IMR-90 (cell line): ENCODE measurements at regions not wholly inside any gene's neighbourhood (a gene's known extent, or its start where the extent isn't known, plus 50 kb on each side); places are given as distances from the start of the nearest gene placed in this dataset.

Experiments
- ATAC-seq: fragments of 200-7000 bp; cut with Tn5 transposase; 2 replicates; pipeline ENCODE4 v1.9.1; 2020; ENCODE audit warnings: low read depth, mild to moderate bottlenecking, moderate library complexity
- BruUV-seq: library from RNA; stranded (reverse); fragments of 400-500 nt; replicated peaks from 2 replicates; lab custom pipeline; 2021; lab: Mats Ljungman, UMichigan
- CTCF ChIA-PET: fragments of 300-600 bp; formaldehyde crosslinking; extraction: SDS; loops from one replicate; lab custom pipeline; 2021; ENCODE audit warnings: antibody characterized with exemption; lab: Yijun Ruan, JAX
- POLR2A ChIA-PET: fragments of 300-600 bp; sonication (Branson Sonifier 250); formaldehyde crosslinking; loops from one replicate; lab custom pipeline; 2022; ENCODE audit warnings: antibody characterized with exemption; ENCODE audit not compliant: unreplicated experiment; lab: Charles Lee
- DNase-seq: peaks from one replicate; pipeline ENCODE4 v3.0.0; 2013
- H2AFZ ChIP-seq: replicated peaks from 2 replicates; pipeline ENCODE3; 2013; ENCODE audit warnings: low read length, mild to moderate bottlenecking; ENCODE audit not compliant: poor library complexity
- H2AK5ac ChIP-seq: 2 replicates; pipeline ENCODE4 v1.6.1; 2013; ENCODE audit warnings: low read depth, low read length, inconsistent platforms
- H2AK9ac ChIP-seq: replicated peaks from 2 replicates; pipeline ENCODE3; 2013; ENCODE audit warnings: mild to moderate bottlenecking, low read depth, low read length, moderate library complexity; ENCODE audit not compliant: poor library complexity
- H2BK120ac ChIP-seq: 2 replicates; pipeline ENCODE4 v1.6.1; 2013; ENCODE audit warnings: low read depth, low read length, inconsistent platforms
- H2BK15ac ChIP-seq: 3 replicates; pipeline ENCODE4 v1.6.1; 2013; ENCODE audit warnings: low read depth, low read length, inconsistent platforms
- H2BK20ac ChIP-seq: 2 replicates; pipeline ENCODE4 v1.6.1; 2013; ENCODE audit warnings: low read depth, mild to moderate bottlenecking, inconsistent platforms, low read length, moderate library complexity
- H2BK5ac ChIP-seq: 2 replicates; pipeline ENCODE4 v1.6.1; 2013; ENCODE audit warnings: mild to moderate bottlenecking, low read depth, low read length, inconsistent platforms; ENCODE audit not compliant: poor library complexity, severe bottlenecking
- H3K14ac ChIP-seq: replicated peaks from 2 replicates; pipeline ENCODE4 v1.6.1; 2013; ENCODE audit warnings: low read depth, low read length, inconsistent platforms
- H3K18ac ChIP-seq: 2 replicates; pipeline ENCODE4 v1.6.1; 2013; ENCODE audit warnings: low read depth, low read length, control low read depth
- H3K23ac ChIP-seq: 2 replicates; pipeline ENCODE4 v1.6.1; 2013; ENCODE audit warnings: low read depth, low read length, inconsistent platforms
- H3K27ac ChIP-seq: 2 replicates; pipeline ENCODE4 v1.5.1; 2013; ENCODE audit warnings: mild to moderate bottlenecking, control low read depth, low read length; ENCODE audit not compliant: insufficient read depth
- H3K27me3 ChIP-seq: 2 replicates; pipeline ENCODE4 v1.6.1; 2013; ENCODE audit warnings: low read length; ENCODE audit not compliant: control insufficient read depth, insufficient read depth
- H3K36me3 ChIP-seq: 2 replicates; pipeline ENCODE4 v1.6.1; 2013; ENCODE audit warnings: low read length, mixed read lengths; ENCODE audit not compliant: control insufficient read depth, insufficient read depth
- H3K4ac ChIP-seq: 2 replicates; pipeline ENCODE4 v1.6.1; 2013; ENCODE audit warnings: low read depth, low read length, inconsistent platforms
- H3K4me1 ChIP-seq: 2 replicates; pipeline ENCODE4 v1.6.1; 2013; ENCODE audit warnings: low read length, mixed read lengths; ENCODE audit not compliant: control insufficient read depth, insufficient read depth
- H3K4me2 ChIP-seq: 2 replicates; pipeline ENCODE4 v1.6.1; 2013; ENCODE audit warnings: low read depth, mild to moderate bottlenecking, control low read depth, low read length, moderate library complexity
- H3K4me3 ChIP-seq: 2 replicates; pipeline ENCODE4 v1.5.1; 2013; ENCODE audit warnings: low read depth, mild to moderate bottlenecking, control low read depth, low read length, moderate library complexity; ENCODE audit not compliant: insufficient read depth
- H3K56ac ChIP-seq: 2 replicates; pipeline ENCODE4 v1.6.1; 2013; ENCODE audit warnings: low read length, inconsistent platforms; ENCODE audit not compliant: insufficient read depth; ENCODE audit errors: extremely low read depth
- H3K79me1 ChIP-seq, 2 experiments: 2 replicates each; pipeline ENCODE4 v1.6.1; 2013; ENCODE audit warnings: low read length in 2 of 2, inconsistent platforms in 1 of 2, low read depth in 1 of 2
- H3K9ac ChIP-seq: 2 replicates; pipeline ENCODE4 v1.6.1; 2013; ENCODE audit warnings: low read depth, low read length, control low read depth
- H3K9me1 ChIP-seq: 2 replicates; pipeline ENCODE4 v1.6.1; 2013; ENCODE audit warnings: low read length, inconsistent platforms; ENCODE audit not compliant: insufficient read depth
- H3K9me3 ChIP-seq: 2 replicates; pipeline ENCODE4 v1.6.1; 2013; ENCODE audit warnings: low read length; ENCODE audit not compliant: control insufficient read depth, insufficient read depth
- H4K20me1 ChIP-seq: 2 replicates; pipeline ENCODE4 v1.6.1; 2013; ENCODE audit warnings: low read length, inconsistent platforms; ENCODE audit not compliant: insufficient read depth
- H4K5ac ChIP-seq: 2 replicates; pipeline ENCODE4 v1.6.1; 2013; ENCODE audit warnings: mild to moderate bottlenecking, low read depth, low read length, control low read depth
- H4K8ac ChIP-seq, 2 experiments: 2 replicates each; pipeline ENCODE4 v1.6.1; 2013; ENCODE audit warnings: low read depth in 2 of 2, low read length in 2 of 2, control low read depth in 1 of 2, inconsistent platforms in 1 of 2
- H4K91ac ChIP-seq: 2 replicates; pipeline ENCODE4 v1.6.1; 2013; ENCODE audit warnings: low read depth, low read length, inconsistent platforms; ENCODE audit not compliant: insufficient read depth
- BHLHE40 ChIP-seq: fragments of 150-350 bp; IDR thresholded peaks from 2 replicates; pipeline ENCODE4 v1.6.1; 2016; ENCODE audit warnings: mild to moderate bottlenecking, low read depth, low read length
- CHD1 ChIP-seq: IDR thresholded peaks from 2 replicates; pipeline ENCODE4 v1.6.1; 2012; ENCODE audit warnings: low read depth, low read length, improper control_type of control experiment
- CTCF ChIP-seq: conservative IDR thresholded peaks from 2 replicates; pipeline ENCODE4 v1.5.1; 2012; ENCODE audit warnings: mild to moderate bottlenecking, low read depth, low read length, improper control_type of control experiment
- ELK1 ChIP-seq: fragments of 150-350 bp; IDR thresholded peaks from 2 replicates; pipeline ENCODE4 v1.6.1; 2016; ENCODE audit warnings: low read depth, mild to moderate bottlenecking, low read length, moderate library complexity, borderline replicate concordance
- FOS ChIP-seq: fragments of 150-350 bp; IDR thresholded peaks from 2 replicates; pipeline ENCODE4 v1.6.1; 2016; ENCODE audit warnings: low read depth, low read length
- MAFK ChIP-seq: IDR thresholded peaks from 2 replicates; pipeline ENCODE4 v1.6.1; 2012; ENCODE audit warnings: low read depth, low read length, improper control_type of control experiment
- MAZ ChIP-seq: IDR thresholded peaks from 2 replicates; pipeline ENCODE4 v1.6.1; 2012; ENCODE audit warnings: low read depth, mild to moderate bottlenecking, low read length, improper control_type of control experiment, moderate library complexity, borderline replicate concordance
- MXI1 ChIP-seq: IDR thresholded peaks from 2 replicates; pipeline ENCODE4 v1.6.1; 2012; ENCODE audit warnings: low read depth, mild to moderate bottlenecking, low read length, moderate library complexity, borderline replicate concordance
- NFE2L2 ChIP-seq: fragments of 150-350 bp; IDR thresholded peaks from 2 replicates; pipeline ENCODE4 v1.6.1; 2016; ENCODE audit warnings: low read depth, mild to moderate bottlenecking, low read length
- POLR2A ChIP-seq: IDR thresholded peaks from 2 replicates; pipeline ENCODE4 v1.6.1; 2012; ENCODE audit warnings: mild to moderate bottlenecking, low read depth, low read length
- RAD21 ChIP-seq: IDR thresholded peaks from 2 replicates; pipeline ENCODE4 v1.6.1; 2012; ENCODE audit warnings: low read length, improper control_type of control experiment
- RCOR1 ChIP-seq: IDR thresholded peaks from 2 replicates; pipeline ENCODE4 v1.6.1; 2012; ENCODE audit warnings: mild to moderate bottlenecking, low read length, improper control_type of control experiment; ENCODE audit not compliant: insufficient replicate concordance
- SMC3 ChIP-seq: fragments of 150-350 bp; IDR thresholded peaks from 2 replicates; pipeline ENCODE4 v1.6.1; 2016; ENCODE audit warnings: low read depth, mild to moderate bottlenecking, antibody characterized with exemption, low read length, moderate library complexity
- USF2 ChIP-seq: fragments of 150-350 bp; IDR thresholded peaks from 2 replicates; pipeline ENCODE4 v1.6.1; 2017; ENCODE audit warnings: mild to moderate bottlenecking, antibody characterized with exemption, low read length, low read depth
- WGBS, 2 experiments: methylation state at CpG; one replicate each; pipeline versions ENCODE4 v1.1.5 to v1.1.7; 2013; ENCODE audit warnings: missing lambda C conversion rate in 2 of 2; ENCODE audit not compliant: insufficient read length in 1 of 2; ENCODE audit errors: extremely low coverage in 2 of 2; 5-methylcytosine and 5-hydroxymethylcytosine counted together
- dilution Hi-C: fragments of 300-500 bp; cut with HindIII; formaldehyde crosslinking; loops from one replicate; pipeline ENCODE4 v1.14.3; 2018; ENCODE audit warnings: low sequenced_read_pairs; ENCODE audit not compliant: unreplicated experiment
- in situ Hi-C: fragments of 300-500 bp; cut with MboI; formaldehyde crosslinking; loops from 3 replicates; pipeline ENCODE4 v1.14.3; 2019; ENCODE audit warnings: low sequenced_read_pairs, inconsistent platforms, mixed read lengths
- intact Hi-C: fragments of 100-400 bp; cut with micrococcal nuclease; formaldehyde crosslinking; loops from 2 replicates; pipeline ENCODE4 v1.10.0; 2022

GRCh38 chr7:132638000-132638399, 61.7 kb upstream of the PLXNA4 start:
- TF ChIP-seq MAZ (no peak), ELK1 (no peak), CHD1 (no peak), MXI1 (no peak), SMC3 (no peak), CTCF (no peak), POLR2A (no peak), FOS (no peak), RAD21 (no peak), USF2 (no peak), MAFK (no peak), NFE2L2 (no peak), BHLHE40 (no peak), RCOR1 (no peak)
- H2BK5ac ChIP-seq = no peak overlapping the region
- in situ Hi-C loops = no loop called here

More at GRCh38 chr7:132638000-132638399, 61.7 kb upstream of the PLXNA4 start:
- H2BK15ac ChIP-seq = no peak overlapping the region
- DNase-seq (no peak), ATAC-seq (no peak)
- no CpG with 5 or more reads among the region's 6 CpGs for WGBS, 2 experiments
- no peak overlapping the region for H4K91ac ChIP-seq
- no peak overlapping the region for H4K8ac ChIP-seq
- no peak overlapping the region for H2AFZ ChIP-seq
- H3K79me1 ChIP-seq = no peaks in the 10 kb centered on the region
- BruUV-seq = no TSS peak
- no peak overlapping the region for H3K23ac ChIP-seq
- no peaks in the 10 kb centered on the region for H3K27me3 ChIP-seq
- H4K20me1 ChIP-seq = no peaks in the 10 kb centered on the region
- no peak overlapping the region for H2BK120ac ChIP-seq
- no peak overlapping the region for H3K9ac ChIP-seq
- POLR2A ChIA-PET = no interaction called here
- dilution Hi-C loops (no loop called here), intact Hi-C loops (no loop called here)
- H3K18ac ChIP-seq = no peak overlapping the region
- no peaks in the 10 kb centered on the region for H3K9me3 ChIP-seq
- no peak overlapping the region for H3K4me3 ChIP-seq
- no peak overlapping the region for H3K4ac ChIP-seq
- H4K5ac ChIP-seq = no peak overlapping the region
- H3K14ac ChIP-seq = no peak overlapping the region
- H3K56ac ChIP-seq = no peak overlapping the region
- no peak overlapping the region for H2AK5ac ChIP-seq
- no peaks in the 10 kb centered on the region for H3K36me3 ChIP-seq
- H3K4me1 ChIP-seq = no peaks in the 10 kb centered on the region
- no peak overlapping the region for H2BK20ac ChIP-seq
- H3K4me2 ChIP-seq = no peak overlapping the region
- no peak overlapping the region for H3K27ac ChIP-seq
- CTCF ChIA-PET = no interaction called here
- no peaks in the 10 kb centered on the region for H3K9me1 ChIP-seq
- H2AK9ac ChIP-seq = no peak overlapping the region
